HEK293 (cell line): ENCODE measurements at regions not wholly inside any gene's neighbourhood (a gene's known extent, or its start where the extent isn't known, plus 50 kb on each side); places are given as distances from the start of the nearest gene placed in this dataset.

Experiments
- CTCF ChIA-PET: fragments of 350-600 bp; formaldehyde crosslinking; extraction: SDS; loops from one replicate; lab custom pipeline; 2021; ENCODE audit warnings: antibody characterized with exemption; lab: Yijun Ruan, JAX
- POLR2A ChIA-PET: fragments of 300-600 bp; formaldehyde crosslinking; extraction: SDS; loops from one replicate; lab custom pipeline; 2020; ENCODE audit warnings: antibody characterized with exemption, inconsistent platforms; lab: Yijun Ruan, JAX
- H3K27ac ChIP-seq: fragments of 200-500 bp; sonication (Bioruptor generic); 2 replicates; pipeline ENCODE4 v1.5.1; 2014; ENCODE audit warnings: low read depth, low read length, control low read depth, inconsistent platforms; ENCODE audit errors: extremely low read depth
- H3K36me3 ChIP-seq, 2 experiments: fragments of 200-500 bp in 1 of 2; sonication (Bioruptor generic) in 1 of 2; 1 replicate in 1 of 2; 2 replicates in 1 of 2; pipeline ENCODE4 v1.5.1; 2014 to 2017; ENCODE audit warnings: inconsistent platforms in 2 of 2, low read length in 2 of 2; ENCODE audit not compliant: control insufficient read depth in 2 of 2, insufficient read depth in 1 of 2
- H3K4me1 ChIP-seq: fragments of 200-500 bp; sonication (Bioruptor generic); 2 replicates; pipeline ENCODE4 v1.5.1; 2014; ENCODE audit warnings: mild to moderate bottlenecking, low read length, inconsistent platforms; ENCODE audit not compliant: control insufficient read depth, insufficient read depth
- H3K4me3 ChIP-seq: 2 replicates; pipeline ENCODE4 v1.5.1; 2011; ENCODE audit warnings: low read depth, mild to moderate bottlenecking, control low read depth, low read length, moderate library complexity
- H3K9me3 ChIP-seq: fragments of 200-500 bp; sonication (Bioruptor generic); 2 replicates; pipeline ENCODE4 v1.5.1; 2014; ENCODE audit warnings: low read depth, low read length, inconsistent platforms; ENCODE audit not compliant: control insufficient read depth, insufficient read depth
- ELK4 ChIP-seq: IDR thresholded peaks from 2 replicates; pipeline ENCODE4 v1.6.1; 2011; ENCODE audit warnings: mild to moderate bottlenecking, low read depth, low read length, borderline replicate concordance
- GLIS1 ChIP-seq: fragments of 450-650 bp; formaldehyde crosslinking; IDR thresholded peaks from 2 replicates; pipeline ENCODE4 v1.5.1; 2016; ENCODE audit warnings: missing biosample characterization, missing genetic modification characterization
- KLF8 ChIP-seq: fragments of 450-650 bp; formaldehyde crosslinking; IDR thresholded peaks from 2 replicates; pipeline ENCODE4 v1.5.1; 2016; ENCODE audit warnings: missing biosample characterization, missing genetic modification characterization
- PRDM10 ChIP-seq: fragments of 450-650 bp; formaldehyde crosslinking; IDR thresholded peaks from 2 replicates; pipeline ENCODE4 v1.5.1; 2016; ENCODE audit warnings: missing biosample characterization, missing genetic modification characterization
- PRDM4 ChIP-seq: fragments of 450-650 bp; formaldehyde crosslinking; IDR thresholded peaks from 2 replicates; pipeline ENCODE4 v1.5.1; 2017; ENCODE audit warnings: missing biosample characterization, missing genetic modification characterization
- ZBTB20 ChIP-seq: fragments of 450-650 bp; formaldehyde crosslinking; IDR thresholded peaks from 2 replicates; pipeline ENCODE4 v1.5.1; 2016; ENCODE audit warnings: missing biosample characterization, missing genetic modification characterization
- ZBTB48 ChIP-seq: fragments of 450-650 bp; formaldehyde crosslinking; IDR thresholded peaks from 2 replicates; pipeline ENCODE4 v1.5.1; 2016; ENCODE audit warnings: missing biosample characterization, missing genetic modification characterization
- ZFP41 ChIP-seq: fragments of 450-650 bp; formaldehyde crosslinking; IDR thresholded peaks from 2 replicates; pipeline ENCODE4 v1.5.1; 2016; ENCODE audit warnings: missing biosample characterization, missing genetic modification characterization, borderline replicate concordance
- ZNF112 ChIP-seq: fragments of 450-650 bp; formaldehyde crosslinking; IDR thresholded peaks from 2 replicates; pipeline ENCODE4 v1.5.0; 2017; ENCODE audit warnings: missing biosample characterization, missing genetic modification characterization
- ZNF16 ChIP-seq: fragments of 450-650 bp; formaldehyde crosslinking; IDR thresholded peaks from 2 replicates; pipeline ENCODE4 v1.5.1; 2016; ENCODE audit warnings: low read depth, missing biosample characterization, missing genetic modification characterization
- ZNF184 ChIP-seq: fragments of 450-650 bp; IDR thresholded peaks from 2 replicates; pipeline ENCODE4 v1.5.1; 2018; ENCODE audit warnings: missing biosample characterization, mild to moderate bottlenecking, missing genetic modification characterization
- ZNF202 ChIP-seq: fragments of 450-650 bp; formaldehyde crosslinking; IDR thresholded peaks from 2 replicates; pipeline ENCODE4 v1.5.1; 2016; ENCODE audit warnings: missing biosample characterization, missing genetic modification characterization, borderline replicate concordance
- ZNF324 ChIP-seq: fragments of 450-650 bp; formaldehyde crosslinking; IDR thresholded peaks from 2 replicates; pipeline ENCODE4 v1.5.1; 2016; ENCODE audit warnings: missing biosample characterization, missing genetic modification characterization
- ZNF529 ChIP-seq: fragments of 450-650 bp; formaldehyde crosslinking; IDR thresholded peaks from 2 replicates; pipeline ENCODE4 v1.5.1; 2017; ENCODE audit warnings: missing genetic modification characterization, missing biosample characterization; ENCODE audit not compliant: insufficient replicate concordance
- ZNF555 ChIP-seq: fragments of 450-650 bp; formaldehyde crosslinking; conservative IDR thresholded peaks from 2 replicates; pipeline ENCODE4 v1.5.1; 2017; ENCODE audit warnings: missing biosample characterization, mild to moderate bottlenecking, missing genetic modification characterization, inconsistent platforms
- ZNF560 ChIP-seq: fragments of 450-650 bp; formaldehyde crosslinking; IDR thresholded peaks from 2 replicates; pipeline ENCODE4 v1.5.1; 2017; ENCODE audit warnings: missing biosample characterization, missing genetic modification characterization, borderline replicate concordance
- ZNF561 ChIP-seq: fragments of 450-650 bp; IDR thresholded peaks from 2 replicates; pipeline ENCODE4 v1.5.1; 2018; ENCODE audit warnings: missing biosample characterization, missing genetic modification characterization, borderline replicate concordance
- ZNF626 ChIP-seq: fragments of 450-650 bp; sonication (Bioruptor Pico); formaldehyde crosslinking; IDR thresholded peaks from 2 replicates; pipeline ENCODE4 v1.5.1; 2018; ENCODE audit warnings: missing biosample characterization, missing genetic modification characterization, inconsistent platforms
- ZNF639 ChIP-seq: fragments of 450-650 bp; formaldehyde crosslinking; IDR thresholded peaks from 2 replicates; pipeline ENCODE4 v1.5.1; 2016; ENCODE audit warnings: missing biosample characterization, missing genetic modification characterization
- ZNF670 ChIP-seq: fragments of 450-650 bp; formaldehyde crosslinking; IDR thresholded peaks from 2 replicates; pipeline ENCODE4 v1.5.1; 2016; ENCODE audit warnings: missing biosample characterization, missing genetic modification characterization, low read depth
- ZNF692 ChIP-seq: fragments of 450-650 bp; formaldehyde crosslinking; IDR thresholded peaks from 2 replicates; pipeline ENCODE4 v1.5.1; 2016; ENCODE audit warnings: missing biosample characterization, missing genetic modification characterization
- ZNF837 ChIP-seq: fragments of 450-650 bp; formaldehyde crosslinking; IDR thresholded peaks from 2 replicates; pipeline ENCODE4 v1.5.1; 2016; ENCODE audit warnings: missing biosample characterization, missing genetic modification characterization

- POLR2A ChIA-PET = no interaction called here
- TF ChIP-seq ZNF202 (tag by site-specific recombination) (no peak), ZNF112 (tag by site-specific recombination) (no peak), KLF8 (no peak), PRDM4 (tag by site-specific recombination) (no peak), ZNF837 (tag by site-specific recombination) (no peak), ZNF670 (no peak)
Observed at GRCh38 chr10:90602862-90603610, 254.8 kb downstream of the HTR7 start.

GRCh38 chr10:90604636-90605035, 253.2 kb downstream of the HTR7 start:
- TF ChIP-seq ZNF560 (tag by site-specific recombination) (no peak), ZNF561 (tag by site-specific recombination) (no peak), ELK4 (no peak), ZNF324 (tag by site-specific recombination) (no peak)
- ChIA-PET CTCF (no interaction called here), POLR2A (no interaction called here)
- Histone ChIP-seq H3K9me3 (no peaks in the 10 kb centered on the region), H3K27ac (no peak overlapping the region), H3K4me1 (no peaks in the 10 kb centered on the region), H3K4me3 (no peak overlapping the region), H3K36me3 (no peaks in the 10 kb centered on the region)

More at GRCh38 chr10:90602862-90603610, 254.8 kb downstream of the HTR7 start:
- no peaks in the 10 kb centered on the region for H3K4me1 ChIP-seq
- CTCF ChIA-PET = no interaction called here
- no peak overlapping the region for H3K27ac ChIP-seq
- no peaks in the 10 kb centered on the region for H3K9me3 ChIP-seq
- no peak overlapping the region for H3K4me3 ChIP-seq
- no peaks in the 10 kb centered on the region for H3K36me3 ChIP-seq

GRCh38 chr10:90605506-90605905, 252.3 kb downstream of the HTR7 start:
- no peaks in the 10 kb centered on the region for H3K9me3 ChIP-seq
- no peaks in the 10 kb centered on the region for H3K36me3 ChIP-seq
- H3K27ac ChIP-seq = no peak overlapping the region
- ChIA-PET CTCF (no interaction called here), POLR2A (no interaction called here)
- H3K4me1 ChIP-seq = no peaks in the 10 kb centered on the region
- H3K4me3 ChIP-seq = no peak overlapping the region
- no peak for TF ChIP-seq ZNF639 (tag by site-specific recombination)
- no peak for TF ChIP-seq ZNF626 (tag by site-specific recombination)
- TF ChIP-seq ZBTB48 (tag by site-specific recombination) = no peak
- TF ChIP-seq ZNF184 = no peak
- no peak for TF ChIP-seq ZNF16 (tag by site-specific recombination)
- no peak for TF ChIP-seq ZNF529
- TF ChIP-seq ZBTB20 (tag by site-specific recombination) = no peak
- TF ChIP-seq PRDM10 (tag by site-specific recombination) = no peak
- no peak for TF ChIP-seq ZNF692 (tag by site-specific recombination)
- TF ChIP-seq ZNF555 = no peak
- TF ChIP-seq ZFP41 (tag by site-specific recombination) = no peak
- TF ChIP-seq GLIS1 (tag by site-specific recombination) = no peak
